Spleen (tissue), 11 donors: ENCODE measurements at regions not wholly inside any gene's neighbourhood (a gene's known extent, or its start where the extent isn't known, plus 50 kb on each side); places are given as distances from the start of the nearest gene placed in this dataset.

Experiments used
- DNase-seq: peaks from one replicate; pipeline ENCODE4 v3.0.0-alpha.2; 2020
- H3K27ac ChIP-seq, 8 donors: fragments of 200-600 bp; sonication (generic) in 7 of 8; 1 replicate in 4 of 8; 2 replicates in 4 of 8; pipeline versions ENCODE4 v1.5.0 to v1.8.0; 2016 to 2021; ENCODE audit warnings: inconsistent platforms in 4 of 8, mild to moderate bottlenecking in 4 of 8, moderate library complexity in 1 of 8
- H3K27me3 ChIP-seq, 7 donors: fragments of 200-600 bp; sonication (generic) in 6 of 7; replicated peaks in 1 of 7; 1 replicate in 4 of 7; 2 replicates in 3 of 7; pipeline versions ENCODE4 v1.5.0 to v1.8.0; 2016 to 2021; ENCODE audit warnings: inconsistent platforms in 3 of 7, mild to moderate bottlenecking in 1 of 7
- H3K36me3 ChIP-seq, 6 donors: fragments of 200-600 bp; sonication (generic) in 5 of 6; 1 replicate in 4 of 6; 2 replicates in 2 of 6; pipeline versions ENCODE4 v1.5.0 to v1.8.0; 2016 to 2021; ENCODE audit warnings: inconsistent platforms in 2 of 6
- H3K4me1 ChIP-seq, 6 donors: fragments of 200-600 bp; sonication (generic) in 5 of 6; 1 replicate in 3 of 6; 2 replicates in 3 of 6; pipeline versions ENCODE4 v1.5.0 to v1.8.0; 2016 to 2021; ENCODE audit warnings: inconsistent platforms in 3 of 6
- H3K4me3 ChIP-seq, 8 donors: fragments of 200-600 bp; sonication (generic) in 7 of 8; 1 replicate in 4 of 8; 2 replicates in 4 of 8; pipeline versions ENCODE4 v1.5.0 to v1.8.0; 2016 to 2021; ENCODE audit warnings: inconsistent platforms in 4 of 8, mild to moderate bottlenecking in 4 of 8, moderate library complexity in 2 of 8
- H3K9me3 ChIP-seq, 8 donors: fragments of 200-600 bp; sonication (generic) in 7 of 8; 1 replicate in 4 of 8; 2 replicates in 4 of 8; pipeline versions ENCODE4 v1.5.0 to v1.8.0; 2016 to 2021; ENCODE audit warnings: inconsistent platforms in 4 of 8
- CTCF ChIP-seq, 11 experiments: fragments of 200-600 bp in 7 of 11; fragments of 450-650 bp in 4 of 11; sonication (generic) in 4 of 11; IDR thresholded peaks in 8 of 11; conservative IDR thresholded peaks in 3 of 11; 1 replicate in 7 of 11; 2 replicates in 4 of 11; pipeline versions ENCODE4 v1.4.0 to v1.8.0; 2016 to 2021; ENCODE audit warnings: antibody characterized with exemption in 11 of 11, inconsistent platforms in 4 of 11, mild to moderate bottlenecking in 1 of 11
- POLR2A ChIP-seq, 3 donors: fragments of 450-650 bp; IDR thresholded peaks; one replicate each; pipeline ENCODE4 v1.5.1; 2017; ENCODE audit warnings: antibody characterized with exemption in 3 of 3, mild to moderate bottlenecking in 1 of 3
- POLR2AphosphoS5 ChIP-seq, 3 donors: sonication (generic); formaldehyde crosslinking; IDR thresholded peaks; one replicate each; pipeline ENCODE4 v1.5.1; 2017; ENCODE audit warnings: antibody characterized with exemption in 3 of 3
- WGBS, 5 donors: extraction: QIAGEN DNeasy Blood & Tissue Kit in 3 of 5; methylation state at CpG; one replicate each; pipeline versions ENCODE4 v1.1.5 to v1.1.7; 2013 to 2018; 5-methylcytosine and 5-hydroxymethylcytosine counted together
- intact Hi-C: fragments of 100-400 bp; cut with DNase I; formaldehyde crosslinking; loops from one replicate; pipeline ENCODE4 v1.15.0; 2023; ENCODE audit warnings: low total_unique reads
- donor health status: healthy with polysubstance abuse.
- donor health status: DM: no; HTN: no; CAD: no; lungs with moderate emphysema.
- donor health status: DM: no; HTN: no; CAD: no.
- donor health status: Bipolar disorder and iron deficiency.
- donor health status: healthy.
- donor health status: DM: no; HTN: no; CAD: no.
- donor health status: DM: yes; HTN: yes; CAD: no.

GRCh38 chr6:82841309-82841708 lies 224.3 kb downstream of the UBE3D start:
- DNase-seq: no peak
- H3K4me3 ChIP-seq: no peak overlapping the region
- intact Hi-C loops: no loop called here
- 92 to 98% (median 92%) methylated on average over 2 of the region's 2 CpGs for WGBS, 5 donors
- no peaks in the 10 kb centered on the region for H3K9me3 ChIP-seq
- no peak overlapping the region for H3K27ac ChIP-seq
- no peaks in the 10 kb centered on the region for H3K27me3 ChIP-seq
- H3K36me3 ChIP-seq: no peaks in the 10 kb centered on the region
- H3K4me1 ChIP-seq: no peaks in the 10 kb centered on the region
- no peak for TF ChIP-seq POLR2A (IDR thresholded peaks at IDR 0.05)
- no peak for TF ChIP-seq POLR2AphosphoS5 (IDR thresholded peaks at IDR 0.05)
- TF ChIP-seq CTCF (IDR thresholded peaks at IDR 0.05 in 8 of 11, conservative IDR thresholded peaks at IDR 0.05 in 3 of 11): no peak
